SH-SY5Y (cell line): ENCODE measurements at regions not wholly inside any gene's neighbourhood (a gene's known extent, or its start where the extent isn't known, plus 50 kb on each side); places are given as distances from the start of the nearest gene placed in this dataset.

Experiments used
- GATA2 ChIP-seq: IDR thresholded peaks from 2 replicates; pipeline ENCODE4 v1.6.1; 2011; ENCODE audit warnings: mild to moderate bottlenecking, low read depth, low read length
- GATA3 ChIP-seq: IDR thresholded peaks from 2 replicates; pipeline ENCODE4 v1.6.1; 2011; ENCODE audit warnings: low read depth, mild to moderate bottlenecking, low read length, moderate library complexity

- TF ChIP-seq GATA3 (no peak), GATA2 (no peak)
Measured at GRCh38 chr5:138651767-138652117, 76.5 kb upstream of the HSPA9 start.
